ENCODE measurements at regions not wholly inside any gene's neighbourhood (a gene's known extent, or its start where the extent isn't known, plus 50 kb on each side); places are given as distances from the start of the nearest gene placed in this dataset.

GRCh38 chr20:50348096-50348495 lies 157.5 kb downstream of the CEBPB start:
- ATAC-seq (no peak), DNase-seq (peak; percentile 28 to 46)
- H3K27me3 ChIP-seq: no peaks in the 10 kb centered on the region
- H3K4me1 ChIP-seq: peaks cover 23 to 25% of the 10 kb centered on the region in 2 donors
- in situ Hi-C loops (cut with MboI; ENCODE audit: low sequenced_read_pairs in 4 of 4): no loop called here
- intact Hi-C loops (cut with DNase I; ENCODE audit: low total_unique reads): loop anchor here (5.0 kb wide), 1 partner anchor 91 kb away; no protein-coding TSS in a partner anchor
- no peak overlapping the region for H3K4me3 ChIP-seq
- H3K36me3 ChIP-seq: no peaks in the 10 kb centered on the region
- H3K27ac ChIP-seq: peak overlapping the region in 2 of 4 donors; percentile 72 to 76
- no peaks in the 10 kb centered on the region for H3K9me3 ChIP-seq
- TF ChIP-seq CTCF (IDR thresholded peaks at IDR 0.05 in 4 of 5, conservative IDR thresholded peaks at IDR 0.05 in 1 of 5): no peak
- TF ChIP-seq POLR2A (IDR thresholded peaks at IDR 0.05): no peak

- no peak for DNase-seq
- Histone ChIP-seq H3K9me3 (no peaks in the 10 kb centered on the region), H3K36me3 (no peaks in the 10 kb centered on the region), H3K27ac (no peak overlapping the region), H3K4me3 (no peak overlapping the region), H3K4me1 (peaks cover 19 to 21% of the 10 kb centered on the region in 2 donors), H3K27me3 (no peaks in the 10 kb centered on the region)
- intact Hi-C loops (cut with DNase I; ENCODE audit: low total_unique reads) (no loop called here), in situ Hi-C loops (cut with MboI; ENCODE audit: low sequenced_read_pairs in 4 of 4) (no loop called here)
- ATAC-seq: no peak
- no peak for TF ChIP-seq CTCF (IDR thresholded peaks at IDR 0.05 in 4 of 5, conservative IDR thresholded peaks at IDR 0.05 in 1 of 5)
- no peak for TF ChIP-seq POLR2A (IDR thresholded peaks at IDR 0.05)
Observed at GRCh38 chr20:50350510-50351249, 159.5 kb upstream of the PTPN1 start.

GRCh38 chr20:50351541-50351940 lies 158.6 kb upstream of the PTPN1 start:
- H3K4me1 ChIP-seq: peaks cover 10 to 13% of the 10 kb centered on the region in 2 donors
- TF ChIP-seq POLR2A (IDR thresholded peaks at IDR 0.05) (no peak), CTCF (IDR thresholded peaks at IDR 0.05 in 4 of 5, conservative IDR thresholded peaks at IDR 0.05 in 1 of 5) (no peak)

GRCh38 chr20:50353289-50353961 lies 156.8 kb upstream of the PTPN1 start:
- ATAC-seq: no peak
- in situ Hi-C loops (cut with MboI; ENCODE audit: low sequenced_read_pairs in 4 of 4): no loop called here
- no peaks in the 10 kb centered on the region for H3K27me3 ChIP-seq

More at GRCh38 chr20:50351541-50351940, 158.6 kb upstream of the PTPN1 start:
- no peaks in the 10 kb centered on the region for H3K9me3 ChIP-seq
- no peaks in the 10 kb centered on the region for H3K36me3 ChIP-seq
- intact Hi-C loops (cut with DNase I; ENCODE audit: low total_unique reads): no loop called here
- no peak overlapping the region for H3K4me3 ChIP-seq
- H3K27ac ChIP-seq: no peak overlapping the region
- DNase-seq: no peak
- no peak for ATAC-seq
- in situ Hi-C loops (cut with MboI; ENCODE audit: low sequenced_read_pairs in 4 of 4): no loop called here
- H3K27me3 ChIP-seq: no peaks in the 10 kb centered on the region

More at GRCh38 chr20:50353289-50353961, 156.8 kb upstream of the PTPN1 start:
- no peak for TF ChIP-seq CTCF (IDR thresholded peaks at IDR 0.05 in 4 of 5, conservative IDR thresholded peaks at IDR 0.05 in 1 of 5)
- no peak for TF ChIP-seq POLR2A (IDR thresholded peaks at IDR 0.05)
- Histone ChIP-seq H3K4me1 (no peaks in the 10 kb centered on the region), H3K9me3 (no peaks in the 10 kb centered on the region), H3K27ac (no peak overlapping the region), H3K36me3 (no peaks in the 10 kb centered on the region), H3K4me3 (no peak overlapping the region)
- no peak for DNase-seq
- intact Hi-C loops (cut with DNase I; ENCODE audit: low total_unique reads): no loop called here

Data from gastrocnemius medialis (tissue), 4 donors.